ENCODE measurements at regions not wholly inside any gene's neighbourhood (a gene's known extent, or its start where the extent isn't known, plus 50 kb on each side); places are given as distances from the start of the nearest gene placed in this dataset.

DNA sequence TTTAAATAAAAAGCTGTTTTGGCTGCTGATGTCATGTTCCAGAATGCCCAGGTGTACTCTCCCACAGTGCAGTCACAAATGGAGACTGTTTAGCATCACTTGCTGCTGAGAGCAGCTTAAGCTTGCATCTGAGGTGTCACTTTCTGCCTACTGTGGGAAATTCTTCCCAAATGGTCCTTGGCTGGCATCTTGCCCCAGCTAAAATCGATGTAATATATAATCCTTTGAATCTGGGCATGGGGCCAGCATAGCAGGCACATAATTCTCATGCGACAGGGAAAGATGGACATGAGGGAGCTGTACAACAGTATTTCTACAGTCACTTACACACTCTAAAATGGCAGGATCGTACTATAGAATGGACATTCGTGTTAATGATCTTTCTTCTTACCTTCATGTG is 144.3 kb downstream of the MACIR start:
- H3K27me3 ChIP-seq (ENCODE audit: insufficient read depth, low read length) = no peaks in the 10 kb centered on the region
- no peaks in the 10 kb centered on the region for H3F3A ChIP-seq (ENCODE audit: insufficient read depth, low read length)
- H3K9ac ChIP-seq (ENCODE audit: low read length) = no peak overlapping the region
- no peak overlapping the region for H3K4me2 ChIP-seq (ENCODE audit: low read length)
- no peaks in the 10 kb centered on the region for H3K9me2 ChIP-seq (ENCODE audit: low read depth, low read length)
- H3K9me3 ChIP-seq (ENCODE audit: low read length) = no peaks in the 10 kb centered on the region
- H3K27ac ChIP-seq (ENCODE audit: low read depth, low read length, poor library complexity, severe bottlenecking) = no peak overlapping the region
- no peaks in the 10 kb centered on the region for H3K4me1 ChIP-seq (ENCODE audit: insufficient read depth, low read length, severe bottlenecking)
- TF ChIP-seq, protein P1, sequence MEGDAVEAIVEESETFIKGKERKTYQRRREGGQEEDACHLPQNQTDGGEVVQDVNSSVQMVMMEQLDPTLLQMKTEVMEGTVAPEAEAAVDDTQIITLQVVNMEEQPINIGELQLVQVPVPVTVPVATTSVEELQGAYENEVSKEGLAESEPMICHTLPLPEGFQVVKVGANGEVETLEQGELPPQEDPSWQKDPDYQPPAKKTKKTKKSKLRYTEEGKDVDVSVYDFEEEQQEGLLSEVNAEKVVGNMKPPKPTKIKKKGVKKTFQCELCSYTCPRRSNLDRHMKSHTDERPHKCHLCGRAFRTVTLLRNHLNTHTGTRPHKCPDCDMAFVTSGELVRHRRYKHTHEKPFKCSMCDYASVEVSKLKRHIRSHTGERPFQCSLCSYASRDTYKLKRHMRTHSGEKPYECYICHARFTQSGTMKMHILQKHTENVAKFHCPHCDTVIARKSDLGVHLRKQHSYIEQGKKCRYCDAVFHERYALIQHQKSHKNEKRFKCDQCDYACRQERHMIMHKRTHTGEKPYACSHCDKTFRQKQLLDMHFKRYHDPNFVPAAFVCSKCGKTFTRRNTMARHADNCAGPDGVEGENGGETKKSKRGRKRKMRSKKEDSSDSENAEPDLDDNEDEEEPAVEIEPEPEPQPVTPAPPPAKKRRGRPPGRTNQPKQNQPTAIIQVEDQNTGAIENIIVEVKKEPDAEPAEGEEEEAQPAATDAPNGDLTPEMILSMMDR (IDR thresholded peaks at IDR 0.05; ENCODE audit: low read length) = no peak
- TF ChIP-seq EZH2 (IDR thresholded peaks at IDR 0.05; ENCODE audit: borderline replicate concordance, low read length) = no peak
- H4K20me1 ChIP-seq (ENCODE audit: insufficient read depth, low read length) = no peaks in the 10 kb centered on the region
- no peaks in the 10 kb centered on the region for H3K36me3 ChIP-seq (ENCODE audit: insufficient read depth, low read length)
- no peaks in the 10 kb centered on the region for H3K79me2 ChIP-seq (ENCODE audit: insufficient read depth, low read length)
- H2AFZ ChIP-seq (ENCODE audit: low read length) = no peak overlapping the region
- H3K4me3 ChIP-seq (ENCODE audit: low read depth, low read length, poor library complexity, severe bottlenecking) = no peak overlapping the region

DNA sequence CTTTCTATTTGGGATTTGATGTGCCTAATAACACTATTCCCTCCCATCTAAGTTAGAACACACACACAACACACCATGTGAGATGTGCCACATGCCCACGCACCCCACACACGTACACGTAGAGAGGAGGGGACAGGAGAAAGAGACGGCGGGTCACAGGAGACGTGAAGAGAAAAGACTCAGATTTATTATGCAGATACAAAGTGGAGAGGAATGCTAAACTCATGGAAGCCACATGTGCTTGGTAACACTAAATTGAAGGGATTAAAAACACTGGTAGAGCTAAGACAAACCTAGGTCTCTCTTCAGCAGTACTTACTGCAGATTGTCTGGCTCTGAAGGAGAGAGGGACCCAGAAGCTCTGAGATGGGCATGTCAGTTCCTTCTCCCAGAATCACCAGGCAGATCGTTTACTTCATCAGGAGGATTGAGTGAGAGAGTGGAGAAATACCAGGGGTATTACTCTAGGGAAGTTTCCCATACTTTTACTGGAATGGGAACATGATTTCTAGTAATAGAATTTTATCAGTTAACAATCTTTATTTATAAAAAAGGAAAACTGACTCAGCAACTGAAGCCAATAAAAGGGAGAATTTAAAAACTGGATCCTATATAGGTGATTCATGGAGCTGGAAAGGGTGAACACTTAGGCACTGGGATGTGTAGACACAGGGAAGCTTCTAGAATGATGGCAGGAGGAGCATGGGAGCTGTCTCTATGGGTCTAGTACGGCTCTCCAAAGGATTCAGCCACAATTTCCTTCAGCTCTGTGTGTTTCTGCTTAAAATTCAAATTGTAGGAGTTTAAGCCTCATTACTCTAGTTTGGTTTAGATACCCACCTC is 139.4 kb downstream of the MACIR start:
- Histone ChIP-seq H3K4me1 (ENCODE audit: insufficient read depth, low read length, severe bottlenecking) (no peaks in the 10 kb centered on the region), H3K9ac (ENCODE audit: low read length) (no peak overlapping the region), H3K4me2 (ENCODE audit: low read length) (no peak overlapping the region), H3K27ac (ENCODE audit: low read depth, low read length, poor library complexity, severe bottlenecking) (no peak overlapping the region), H2AFZ (ENCODE audit: low read length) (no peak overlapping the region), H3K9me2 (ENCODE audit: low read depth, low read length) (no peaks in the 10 kb centered on the region), H3K79me2 (ENCODE audit: insufficient read depth, low read length) (no peaks in the 10 kb centered on the region), H3K36me3 (ENCODE audit: insufficient read depth, low read length) (no peaks in the 10 kb centered on the region), H3F3A (ENCODE audit: insufficient read depth, low read length) (no peaks in the 10 kb centered on the region), H3K9me3 (ENCODE audit: low read length) (no peaks in the 10 kb centered on the region), H3K27me3 (ENCODE audit: insufficient read depth, low read length) (no peaks in the 10 kb centered on the region), H3K4me3 (ENCODE audit: low read depth, low read length, poor library complexity, severe bottlenecking) (no peak overlapping the region), H4K20me1 (ENCODE audit: insufficient read depth, low read length) (no peaks in the 10 kb centered on the region)
- TF ChIP-seq, protein P1 (IDR thresholded peaks at IDR 0.05; ENCODE audit: low read length) = no peak
- TF ChIP-seq EZH2 (IDR thresholded peaks at IDR 0.05; ENCODE audit: borderline replicate concordance, low read length) = no peak

DNA sequence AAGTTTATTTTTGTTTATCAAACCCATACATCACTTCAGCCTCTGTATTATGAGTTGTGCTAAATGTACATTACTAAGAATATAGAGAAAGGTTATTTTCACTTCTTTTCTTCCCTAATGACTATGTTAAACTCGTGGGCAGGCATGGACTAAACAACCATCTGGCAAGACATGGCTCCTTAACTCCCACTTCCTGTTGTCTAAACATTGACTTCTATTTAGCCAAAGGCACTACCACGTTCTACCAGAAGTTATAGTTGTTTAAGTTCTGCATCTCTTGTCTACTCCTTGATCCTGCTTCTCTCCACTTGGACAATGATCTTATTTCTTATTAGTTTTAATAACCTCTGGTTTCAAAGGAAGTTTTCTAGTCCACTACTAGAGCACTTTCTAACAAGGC is 136.1 kb downstream of the MACIR start:
- TF ChIP-seq EZH2 (IDR thresholded peaks at IDR 0.05; ENCODE audit: borderline replicate concordance, low read length) = no peak
- TF ChIP-seq, protein P1 (IDR thresholded peaks at IDR 0.05; ENCODE audit: low read length) = no peak
- Histone ChIP-seq H2AFZ (ENCODE audit: low read length) (no peak overlapping the region), H3K4me1 (ENCODE audit: insufficient read depth, low read length, severe bottlenecking) (no peaks in the 10 kb centered on the region), H3F3A (ENCODE audit: insufficient read depth, low read length) (no peaks in the 10 kb centered on the region), H3K4me2 (ENCODE audit: low read length) (no peak overlapping the region), H3K9me2 (ENCODE audit: low read depth, low read length) (no peaks in the 10 kb centered on the region), H3K9ac (ENCODE audit: low read length) (no peak overlapping the region), H3K4me3 (ENCODE audit: low read depth, low read length, poor library complexity, severe bottlenecking) (no peak overlapping the region), H4K20me1 (ENCODE audit: insufficient read depth, low read length) (no peaks in the 10 kb centered on the region), H3K79me2 (ENCODE audit: insufficient read depth, low read length) (no peaks in the 10 kb centered on the region), H3K36me3 (ENCODE audit: insufficient read depth, low read length) (no peaks in the 10 kb centered on the region), H3K27ac (ENCODE audit: low read depth, low read length, poor library complexity, severe bottlenecking) (no peak overlapping the region), H3K9me3 (ENCODE audit: low read length) (no peaks in the 10 kb centered on the region), H3K27me3 (ENCODE audit: insufficient read depth, low read length) (no peaks in the 10 kb centered on the region)

Measured in OCI-LY1 (cell line).